ENCODE measurements at regions not wholly inside any gene's neighbourhood (a gene's known extent, or its start where the extent isn't known, plus 50 kb on each side); places are given as distances from the start of the nearest gene placed in this dataset.
A peak's percentile ranks its signal among the peaks of the same experiment; 100 is the strongest.

DNA sequence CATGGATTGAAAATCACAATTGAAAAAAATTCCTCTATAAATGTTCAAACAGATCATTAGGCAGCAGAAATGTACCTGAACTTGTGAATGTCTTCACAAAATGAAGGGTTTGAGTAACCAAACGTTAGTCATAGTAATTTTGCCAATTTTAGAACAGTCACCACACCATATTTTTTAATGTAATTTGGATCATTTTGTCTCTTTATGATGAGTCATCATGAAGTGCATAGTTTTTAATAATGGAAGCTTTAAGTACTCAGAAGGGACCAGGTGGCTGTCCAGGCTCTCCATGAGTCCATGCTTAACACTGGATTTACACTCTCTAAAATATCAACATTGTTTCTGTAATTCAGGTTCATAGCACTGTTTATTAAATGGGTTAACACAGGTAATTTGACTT lies 219.2 kb downstream of the ETV1 start:
- no peaks in the 10 kb centered on the region for H3K36me3 ChIP-seq (ENCODE audit: insufficient read depth, low read length)
- no peaks in the 10 kb centered on the region for H4K20me1 ChIP-seq (ENCODE audit: insufficient read depth, low read length)
- no peak overlapping the region for H3K27ac ChIP-seq (ENCODE audit: low read depth, low read length)
- peak; percentile 21 for DNase-seq (ENCODE audit: insufficient read length, low spot score, missing footprints)
- no peak overlapping the region for H3K4me2 ChIP-seq (ENCODE audit: insufficient read depth, low read length)
- TF ChIP-seq, protein P1, sequence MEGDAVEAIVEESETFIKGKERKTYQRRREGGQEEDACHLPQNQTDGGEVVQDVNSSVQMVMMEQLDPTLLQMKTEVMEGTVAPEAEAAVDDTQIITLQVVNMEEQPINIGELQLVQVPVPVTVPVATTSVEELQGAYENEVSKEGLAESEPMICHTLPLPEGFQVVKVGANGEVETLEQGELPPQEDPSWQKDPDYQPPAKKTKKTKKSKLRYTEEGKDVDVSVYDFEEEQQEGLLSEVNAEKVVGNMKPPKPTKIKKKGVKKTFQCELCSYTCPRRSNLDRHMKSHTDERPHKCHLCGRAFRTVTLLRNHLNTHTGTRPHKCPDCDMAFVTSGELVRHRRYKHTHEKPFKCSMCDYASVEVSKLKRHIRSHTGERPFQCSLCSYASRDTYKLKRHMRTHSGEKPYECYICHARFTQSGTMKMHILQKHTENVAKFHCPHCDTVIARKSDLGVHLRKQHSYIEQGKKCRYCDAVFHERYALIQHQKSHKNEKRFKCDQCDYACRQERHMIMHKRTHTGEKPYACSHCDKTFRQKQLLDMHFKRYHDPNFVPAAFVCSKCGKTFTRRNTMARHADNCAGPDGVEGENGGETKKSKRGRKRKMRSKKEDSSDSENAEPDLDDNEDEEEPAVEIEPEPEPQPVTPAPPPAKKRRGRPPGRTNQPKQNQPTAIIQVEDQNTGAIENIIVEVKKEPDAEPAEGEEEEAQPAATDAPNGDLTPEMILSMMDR (IDR thresholded peaks at IDR 0.05; ENCODE audit: extremely low read depth, low read depth, low read length): no peak
- H3K27me3 ChIP-seq (ENCODE audit: insufficient read depth, low read length): no peaks in the 10 kb centered on the region
- no peaks in the 10 kb centered on the region for H3K9me3 ChIP-seq (ENCODE audit: low read depth, low read length)
- peaks cover 3% of the 10 kb centered on the region for H3K4me1 ChIP-seq (ENCODE audit: insufficient read depth, low read length)
- H2AFZ ChIP-seq (ENCODE audit: low read length): no peak overlapping the region
- no peak overlapping the region for H3K4me3 ChIP-seq (ENCODE audit: insufficient read depth, low read length)
- H3K79me2 ChIP-seq (ENCODE audit: insufficient read depth, low read length): no peaks in the 10 kb centered on the region

DNA sequence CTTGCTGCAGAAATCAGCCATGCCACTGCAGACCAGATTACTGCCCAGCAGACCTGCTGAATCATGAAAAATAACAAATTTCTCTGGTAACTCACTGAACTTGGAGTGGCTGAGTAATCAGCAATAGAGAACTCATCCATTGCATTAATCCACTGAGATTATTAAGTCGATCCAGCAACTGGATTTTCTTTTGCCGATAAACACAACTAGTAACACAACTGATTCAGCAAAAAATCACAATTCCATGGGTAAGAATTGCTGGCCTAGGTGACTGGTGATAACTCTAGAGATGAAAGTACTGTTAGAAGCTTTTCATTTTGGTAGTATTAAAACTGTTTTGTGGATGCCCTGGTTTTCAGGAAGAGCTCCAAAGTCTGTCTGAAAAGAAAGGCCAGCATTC lies 214.5 kb downstream of the ETV1 start:
- Histone ChIP-seq H3K9me3 (ENCODE audit: low read depth, low read length) (no peaks in the 10 kb centered on the region), H3K36me3 (ENCODE audit: insufficient read depth, low read length) (no peaks in the 10 kb centered on the region), H3K27ac (ENCODE audit: low read depth, low read length) (no peak overlapping the region), H2AFZ (ENCODE audit: low read length) (peak overlapping the region; percentile 43), H3K79me2 (ENCODE audit: insufficient read depth, low read length) (no peaks in the 10 kb centered on the region), H3K4me2 (ENCODE audit: insufficient read depth, low read length) (no peak overlapping the region), H4K20me1 (ENCODE audit: insufficient read depth, low read length) (no peaks in the 10 kb centered on the region), H3K4me3 (ENCODE audit: insufficient read depth, low read length) (no peak overlapping the region), H3K4me1 (ENCODE audit: insufficient read depth, low read length) (peaks cover 18% of the 10 kb centered on the region), H3K27me3 (ENCODE audit: insufficient read depth, low read length) (no peaks in the 10 kb centered on the region)
- TF ChIP-seq, protein P1 (IDR thresholded peaks at IDR 0.05; ENCODE audit: extremely low read depth, low read depth, low read length): no peak
- DNase-seq (ENCODE audit: insufficient read length, low spot score, missing footprints): no peak

DNA sequence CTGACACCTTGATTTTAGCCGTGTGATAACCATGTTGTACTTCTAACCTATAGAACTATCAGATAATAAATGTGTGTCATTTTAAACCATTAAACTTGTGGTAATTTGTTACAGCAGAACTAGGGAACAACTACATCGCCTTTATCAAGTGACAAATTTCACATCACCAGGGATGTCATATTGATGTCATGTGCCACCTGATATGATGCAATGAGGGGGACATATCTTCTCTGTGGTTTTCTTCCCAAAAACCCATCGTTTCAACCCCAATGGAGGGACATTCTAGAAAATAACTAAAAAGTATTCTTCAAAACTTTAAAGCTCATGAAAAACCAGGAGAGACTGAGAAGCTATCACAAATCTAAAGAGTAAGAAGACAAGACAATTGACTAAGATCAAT lies 212.2 kb downstream of the ETV1 start:
- Histone ChIP-seq H2AFZ (ENCODE audit: low read length) (peak overlapping the region; percentile 33), H3K4me2 (ENCODE audit: insufficient read depth, low read length) (no peak overlapping the region), H3K27me3 (ENCODE audit: insufficient read depth, low read length) (no peaks in the 10 kb centered on the region), H3K27ac (ENCODE audit: low read depth, low read length) (no peak overlapping the region), H3K36me3 (ENCODE audit: insufficient read depth, low read length) (no peaks in the 10 kb centered on the region), H3K9me3 (ENCODE audit: low read depth, low read length) (no peaks in the 10 kb centered on the region), H3K79me2 (ENCODE audit: insufficient read depth, low read length) (no peaks in the 10 kb centered on the region), H3K4me3 (ENCODE audit: insufficient read depth, low read length) (no peak overlapping the region), H4K20me1 (ENCODE audit: insufficient read depth, low read length) (no peaks in the 10 kb centered on the region), H3K4me1 (ENCODE audit: insufficient read depth, low read length) (peaks cover 18% of the 10 kb centered on the region)
- DNase-seq (ENCODE audit: insufficient read length, low spot score, missing footprints): no peak
- TF ChIP-seq, protein P1 (IDR thresholded peaks at IDR 0.05; ENCODE audit: extremely low read depth, low read depth, low read length): no peak

DNA sequence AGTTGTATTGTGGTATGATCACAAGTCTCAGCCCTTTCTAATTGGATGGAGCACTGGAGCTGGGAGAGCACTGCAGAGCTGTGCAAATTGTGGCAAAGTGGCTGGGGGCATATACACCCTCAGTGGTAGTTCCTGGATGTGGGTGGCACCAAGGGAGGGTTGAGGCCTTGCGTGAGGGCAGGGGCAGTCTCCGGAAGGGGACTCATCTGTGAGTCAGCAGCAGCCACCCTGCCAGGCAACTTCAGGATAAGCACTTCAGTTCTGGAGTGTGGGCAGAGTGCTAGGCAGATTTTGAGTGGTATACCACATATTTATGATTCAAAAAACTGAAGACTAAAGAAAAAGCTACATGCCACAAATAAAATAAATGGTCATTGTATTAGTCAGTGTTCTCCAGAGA lies 210.5 kb downstream of the ETV1 start:
- Histone ChIP-seq H3K9me3 (ENCODE audit: low read depth, low read length) (no peaks in the 10 kb centered on the region), H3K27ac (ENCODE audit: low read depth, low read length) (peak overlapping the region; percentile 65), H3K4me3 (ENCODE audit: insufficient read depth, low read length) (no peak overlapping the region), H3K79me2 (ENCODE audit: insufficient read depth, low read length) (no peaks in the 10 kb centered on the region), H2AFZ (ENCODE audit: low read length) (no peak overlapping the region), H3K4me2 (ENCODE audit: insufficient read depth, low read length) (no peak overlapping the region), H3K36me3 (ENCODE audit: insufficient read depth, low read length) (no peaks in the 10 kb centered on the region), H4K20me1 (ENCODE audit: insufficient read depth, low read length) (no peaks in the 10 kb centered on the region), H3K4me1 (ENCODE audit: insufficient read depth, low read length) (peaks cover 15% of the 10 kb centered on the region), H3K27me3 (ENCODE audit: insufficient read depth, low read length) (no peaks in the 10 kb centered on the region)
- peak; percentile 43 for DNase-seq (ENCODE audit: insufficient read length, low spot score, missing footprints)
- TF ChIP-seq, protein P1 (IDR thresholded peaks at IDR 0.05; ENCODE audit: extremely low read depth, low read depth, low read length): no peak
